LHCN-M2 (cell line): ENCODE measurements at regions not wholly inside any gene's neighbourhood (a gene's known extent, or its start where the extent isn't known, plus 50 kb on each side); places are given as distances from the start of the nearest gene placed in this dataset.
"Not testable (repeated sequence)": the region's sequence is repeated elsewhere in the genome, so short reads cannot be mapped to it uniquely, and the experiment has no call there.

ENCODE experiments used
- DNase-seq: peaks from one replicate; pipeline ENCODE4 v3.0.0-alpha.2; 2012; ENCODE audit warnings: low read depth

GRCh38 chr4:135072553-135072952, 871.0 kb upstream of the PABPC4L start:
- DNase-seq, result no peak

- peak; percentile 52 for DNase-seq
Observed at GRCh38 chr4:135065366-135065765, 863.8 kb upstream of the PABPC4L start.

- DNase-seq, result peak; percentile 70
Observed at GRCh38 chr4:135050086-135050717, 848.6 kb upstream of the PABPC4L start.

GRCh38 chr4:135032670-135033069, 831.1 kb upstream of the PABPC4L start:
- no peak for DNase-seq

GRCh38 chr4:135015771-135016170, 814.2 kb upstream of the PABPC4L start:
- no peak for DNase-seq

GRCh38 chr4:135007400-135007799, 805.8 kb upstream of the PABPC4L start:
- DNase-seq, result no peak

GRCh38 chr4:134999169-134999568, 797.6 kb upstream of the PABPC4L start:
- DNase-seq, result no peak

- DNase-seq, result no peak
Observed at GRCh38 chr4:134961963-134962362, 760.4 kb upstream of the PABPC4L start.

GRCh38 chr4:134958862-134959261, 757.3 kb upstream of the PABPC4L start:
- DNase-seq, result no peak

- DNase-seq, result no peak
Observed at GRCh38 chr4:134955059-134955458, 753.5 kb upstream of the PABPC4L start.

GRCh38 chr4:134952775-134953174, 751.2 kb upstream of the PABPC4L start:
- DNase-seq, result no peak

GRCh38 chr4:134952305-134952704, 750.7 kb upstream of the PABPC4L start:
- DNase-seq, result no peak

- no peak for DNase-seq
Observed at GRCh38 chr4:134948110-134948642, 746.6 kb upstream of the PABPC4L start.

GRCh38 chr4:134944115-134944514, 742.5 kb upstream of the PABPC4L start:
- DNase-seq, result no peak

- no peak for DNase-seq
Observed at GRCh38 chr4:134936014-134936413, 734.4 kb upstream of the PABPC4L start.

- peak; percentile 8 for DNase-seq
Observed at GRCh38 chr4:134935320-134935719, 733.7 kb upstream of the PABPC4L start.

- no peak for DNase-seq
Observed at GRCh38 chr4:134934036-134934808, 732.6 kb upstream of the PABPC4L start.

GRCh38 chr4:134915355-134915754, 713.8 kb upstream of the PABPC4L start:
- no peak for DNase-seq

- DNase-seq, result not testable (repeated sequence)
Observed at GRCh38 chr4:134914250-134914649, 712.7 kb upstream of the PABPC4L start.

GRCh38 chr4:134911941-134912340, 710.4 kb upstream of the PABPC4L start:
- no peak for DNase-seq

- DNase-seq, result peak; percentile 28
Observed at GRCh38 chr4:134906404-134907023, 704.9 kb upstream of the PABPC4L start.

GRCh38 chr4:134905061-134905460, 703.5 kb upstream of the PABPC4L start:
- no peak for DNase-seq

- DNase-seq, result no peak
Observed at GRCh38 chr4:134888156-134888555, 686.6 kb upstream of the PABPC4L start.
